Uterus (tissue), 2 donors: ENCODE measurements at regions not wholly inside any gene's neighbourhood (a gene's known extent, or its start where the extent isn't known, plus 50 kb on each side); places are given as distances from the start of the nearest gene placed in this dataset.

Experiments
- CTCF ChIP-seq, 4 experiments: fragments of 200-600 bp in 2 of 4; fragments of 450-650 bp in 2 of 4; sonication (generic) in 2 of 4; IDR thresholded peaks; one replicate each; pipeline ENCODE4 v1.5.1; 2016 to 2019; ENCODE audit warnings: antibody characterized with exemption in 4 of 4, mild to moderate bottlenecking in 2 of 4, moderate library complexity in 1 of 4
- POLR2A ChIP-seq, 2 donors: fragments of 450-650 bp; IDR thresholded peaks; one replicate each; pipeline ENCODE4 v1.6.1; 2016; ENCODE audit warnings: antibody characterized with exemption in 2 of 2, mild to moderate bottlenecking in 1 of 2, moderate library complexity in 1 of 2

GRCh38 chr3:5036392-5036766 lies 57.1 kb downstream of the BHLHE40 start:
- TF ChIP-seq POLR2A (IDR thresholded peaks at IDR 0.05) (no peak), CTCF (IDR thresholded peaks at IDR 0.05) (no peak)
